A549 (cell line): ENCODE measurements at regions not wholly inside any gene's neighbourhood (a gene's known extent, or its start where the extent isn't known, plus 50 kb on each side); places are given as distances from the start of the nearest gene placed in this dataset.

ENCODE experiments used
- BHLHE40 ChIP-seq: IDR thresholded peaks from 2 replicates; pipeline ENCODE4 v1.6.1; 2012; ENCODE audit warnings: low read depth, low read length, inconsistent platforms
- CBX2 ChIP-seq: fragments of 200-600 bp; sonication (generic); IDR thresholded peaks from 2 replicates; pipeline ENCODE4 v1.6.1; 2016; ENCODE audit warnings: low read depth, mild to moderate bottlenecking, borderline replicate concordance
- CTCF ChIP-seq: fragments of >200 bp; sonication (Bioruptor Twin); formaldehyde crosslinking; IDR thresholded peaks from 3 replicates; pipeline ENCODE4 v1.5.1; 2016
- E2F6 ChIP-seq: IDR thresholded peaks from 2 replicates; pipeline ENCODE4 v1.6.1; 2012; ENCODE audit warnings: low read depth, borderline replicate concordance
- EP300 ChIP-seq, 2 experiments: fragments of >200 bp; sonication (Bioruptor Twin); formaldehyde crosslinking; IDR thresholded peaks; 2 replicates in 1 of 2; 3 replicates in 1 of 2; pipeline ENCODE4 v1.6.1; 2016 to 2017
- MAX ChIP-seq: IDR thresholded peaks from 2 replicates; pipeline ENCODE4 v1.6.1; 2012
- ZFP36 ChIP-seq: fragments of 450-650 bp; IDR thresholded peaks from 2 replicates; pipeline ENCODE4 v1.6.1; 2014; ENCODE audit warnings: borderline replicate concordance; ENCODE audit not compliant: partially characterized antibody

GRCh38 chr2:16199882-16200553, 259.7 kb downstream of the MYCN start:
- TF ChIP-seq ZFP36: no peak
- no peak for TF ChIP-seq E2F6
- no peak for TF ChIP-seq EP300 (IDR thresholded peaks at IDR 0.05)
- no peak for TF ChIP-seq CTCF
- TF ChIP-seq MAX: no peak
- no peak for TF ChIP-seq BHLHE40
- no peak for TF ChIP-seq CBX2
